ENCODE measurements at regions not wholly inside any gene's neighbourhood (a gene's known extent, or its start where the extent isn't known, plus 50 kb on each side); places are given as distances from the start of the nearest gene placed in this dataset.

DNA sequence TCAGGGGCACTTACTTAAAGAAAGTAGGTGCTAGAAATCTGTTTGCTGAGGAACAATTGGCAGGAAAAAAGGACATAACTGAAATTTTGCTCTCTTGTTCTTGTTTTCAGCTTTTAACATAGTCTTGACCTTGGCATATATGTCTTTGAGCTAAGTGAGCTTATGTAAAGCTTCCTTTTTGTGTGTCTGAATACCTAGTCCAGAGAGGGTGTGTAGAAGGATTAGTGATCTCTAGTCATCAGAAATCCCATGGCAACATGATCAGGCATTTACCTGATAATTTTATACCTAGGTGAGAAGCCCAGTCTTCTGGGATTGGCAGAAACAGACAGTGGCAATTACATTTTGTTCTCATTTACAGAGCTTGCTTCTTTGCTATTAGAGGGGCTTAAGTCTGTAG, 166.1 kb downstream of the SNAPC1 start:
- TF ChIP-seq CTCF (IDR thresholded peaks at IDR 0.05) (no peak), POLR2A (IDR thresholded peaks at IDR 0.05) (no peak)

Measured in testis (tissue), 2 donors.